ENCODE measurements at regions not wholly inside any gene's neighbourhood (a gene's known extent, or its start where the extent isn't known, plus 50 kb on each side); places are given as distances from the start of the nearest gene placed in this dataset.

DNA sequence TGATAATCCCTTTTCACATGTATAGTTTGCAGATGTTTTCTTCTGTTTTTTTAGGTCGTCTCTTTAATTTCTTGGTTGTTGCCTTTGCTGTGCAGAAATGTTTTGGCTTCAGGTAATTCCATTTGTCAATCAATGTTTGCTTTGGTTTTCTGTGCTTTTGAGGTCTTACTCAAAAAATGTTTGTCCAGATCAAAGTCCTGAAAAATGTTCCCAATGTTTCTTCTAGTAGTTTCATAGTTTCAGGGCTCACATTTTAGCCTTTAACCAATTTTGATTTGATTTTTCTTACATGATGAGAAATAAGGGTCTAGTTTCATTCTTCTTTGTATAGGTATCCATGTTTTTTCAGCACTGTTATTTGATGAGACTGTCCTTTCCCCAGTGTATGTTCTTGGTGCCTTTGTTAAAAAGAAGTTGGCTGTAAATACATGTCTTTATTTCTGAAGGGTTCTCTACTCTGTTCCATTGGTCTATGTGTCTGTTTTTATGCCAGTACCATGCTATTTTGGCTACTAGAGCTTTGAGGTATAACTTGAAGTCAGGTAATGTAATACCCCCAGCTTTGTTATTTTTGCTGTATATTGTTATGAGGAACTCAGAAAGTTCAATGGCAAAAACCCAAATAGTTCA lies 578.7 kb upstream of the SEL1L start:
- no peak for TF ChIP-seq POLR2A (IDR thresholded peaks at IDR 0.05)
- TF ChIP-seq, protein P1, sequence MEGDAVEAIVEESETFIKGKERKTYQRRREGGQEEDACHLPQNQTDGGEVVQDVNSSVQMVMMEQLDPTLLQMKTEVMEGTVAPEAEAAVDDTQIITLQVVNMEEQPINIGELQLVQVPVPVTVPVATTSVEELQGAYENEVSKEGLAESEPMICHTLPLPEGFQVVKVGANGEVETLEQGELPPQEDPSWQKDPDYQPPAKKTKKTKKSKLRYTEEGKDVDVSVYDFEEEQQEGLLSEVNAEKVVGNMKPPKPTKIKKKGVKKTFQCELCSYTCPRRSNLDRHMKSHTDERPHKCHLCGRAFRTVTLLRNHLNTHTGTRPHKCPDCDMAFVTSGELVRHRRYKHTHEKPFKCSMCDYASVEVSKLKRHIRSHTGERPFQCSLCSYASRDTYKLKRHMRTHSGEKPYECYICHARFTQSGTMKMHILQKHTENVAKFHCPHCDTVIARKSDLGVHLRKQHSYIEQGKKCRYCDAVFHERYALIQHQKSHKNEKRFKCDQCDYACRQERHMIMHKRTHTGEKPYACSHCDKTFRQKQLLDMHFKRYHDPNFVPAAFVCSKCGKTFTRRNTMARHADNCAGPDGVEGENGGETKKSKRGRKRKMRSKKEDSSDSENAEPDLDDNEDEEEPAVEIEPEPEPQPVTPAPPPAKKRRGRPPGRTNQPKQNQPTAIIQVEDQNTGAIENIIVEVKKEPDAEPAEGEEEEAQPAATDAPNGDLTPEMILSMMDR (IDR thresholded peaks at IDR 0.05): no peak
